ENCODE measurements at regions not wholly inside any gene's neighbourhood (a gene's known extent, or its start where the extent isn't known, plus 50 kb on each side); places are given as distances from the start of the nearest gene placed in this dataset.

DNA sequence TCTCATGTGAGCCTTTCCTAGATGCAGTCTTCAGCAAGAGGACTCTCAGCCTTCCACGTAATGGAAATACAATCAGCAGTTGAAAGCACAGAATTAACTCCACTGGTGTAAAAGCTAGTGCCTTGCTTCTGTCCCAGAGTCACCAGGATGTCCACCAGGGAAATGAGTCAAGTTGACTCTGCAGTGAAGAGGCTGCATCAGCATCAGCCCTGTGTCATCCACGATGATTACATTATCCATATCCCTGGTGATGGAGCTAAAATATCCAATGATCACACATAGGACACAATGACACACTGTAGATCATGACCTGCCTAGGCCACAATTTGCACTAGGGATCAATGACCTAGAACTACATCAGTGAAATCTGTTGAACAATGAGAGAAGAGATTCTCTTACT, 262.4 kb downstream of the ERMARD start:
- Histone ChIP-seq H3K9ac (ENCODE audit: low read length) (no peak overlapping the region), H3K27ac (ENCODE audit: low read depth, low read length) (no peak overlapping the region), H3K4me1 (ENCODE audit: control insufficient read depth, insufficient read depth, low read length) (peaks cover 16% of the 10 kb centered on the region; the same call in 1 of the 2 replicates), H3K27me3 (ENCODE audit: control insufficient read depth, insufficient read depth, low read length) (peaks cover 25% of the 10 kb centered on the region), H3K9me3 (ENCODE audit: control insufficient read depth, insufficient read depth, low read depth, low read length) (peaks cover 7% of the 10 kb centered on the region; the same call in 1 of the 2 replicates), H3K4me3 (ENCODE audit: low read depth, low read length) (no peak overlapping the region), H3K36me3 (ENCODE audit: control insufficient read depth, insufficient read depth, low read length) (no peaks in the 10 kb centered on the region)

DNA sequence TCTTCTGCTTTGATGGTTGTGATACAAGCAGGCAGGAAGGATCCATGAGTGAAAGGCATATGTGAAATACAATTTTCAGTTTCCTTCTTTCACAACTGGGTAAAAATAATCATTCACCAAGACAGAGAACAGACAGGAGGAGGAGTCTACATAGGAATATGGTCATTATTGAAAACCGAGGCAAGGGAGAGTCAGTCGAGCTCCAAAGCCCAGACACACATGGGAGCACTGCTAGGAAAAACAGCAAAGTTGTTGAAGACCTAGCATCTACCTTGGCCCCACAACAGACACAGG, 260.6 kb downstream of the ERMARD start:
- H3K27me3 ChIP-seq (ENCODE audit: control insufficient read depth, insufficient read depth, low read length): peaks cover 29% of the 10 kb centered on the region
- H3K36me3 ChIP-seq (ENCODE audit: control insufficient read depth, insufficient read depth, low read length): no peaks in the 10 kb centered on the region
- H3K9me3 ChIP-seq (ENCODE audit: control insufficient read depth, insufficient read depth, low read depth, low read length): peaks cover 7% of the 10 kb centered on the region; the same call in 1 of the 2 replicates
- H3K4me1 ChIP-seq (ENCODE audit: control insufficient read depth, insufficient read depth, low read length): peaks cover 32% of the 10 kb centered on the region
- no peak overlapping the region for H3K27ac ChIP-seq (ENCODE audit: low read depth, low read length)
- H3K4me3 ChIP-seq (ENCODE audit: low read depth, low read length): no peak overlapping the region
- no peak overlapping the region for H3K9ac ChIP-seq (ENCODE audit: low read length)

DNA sequence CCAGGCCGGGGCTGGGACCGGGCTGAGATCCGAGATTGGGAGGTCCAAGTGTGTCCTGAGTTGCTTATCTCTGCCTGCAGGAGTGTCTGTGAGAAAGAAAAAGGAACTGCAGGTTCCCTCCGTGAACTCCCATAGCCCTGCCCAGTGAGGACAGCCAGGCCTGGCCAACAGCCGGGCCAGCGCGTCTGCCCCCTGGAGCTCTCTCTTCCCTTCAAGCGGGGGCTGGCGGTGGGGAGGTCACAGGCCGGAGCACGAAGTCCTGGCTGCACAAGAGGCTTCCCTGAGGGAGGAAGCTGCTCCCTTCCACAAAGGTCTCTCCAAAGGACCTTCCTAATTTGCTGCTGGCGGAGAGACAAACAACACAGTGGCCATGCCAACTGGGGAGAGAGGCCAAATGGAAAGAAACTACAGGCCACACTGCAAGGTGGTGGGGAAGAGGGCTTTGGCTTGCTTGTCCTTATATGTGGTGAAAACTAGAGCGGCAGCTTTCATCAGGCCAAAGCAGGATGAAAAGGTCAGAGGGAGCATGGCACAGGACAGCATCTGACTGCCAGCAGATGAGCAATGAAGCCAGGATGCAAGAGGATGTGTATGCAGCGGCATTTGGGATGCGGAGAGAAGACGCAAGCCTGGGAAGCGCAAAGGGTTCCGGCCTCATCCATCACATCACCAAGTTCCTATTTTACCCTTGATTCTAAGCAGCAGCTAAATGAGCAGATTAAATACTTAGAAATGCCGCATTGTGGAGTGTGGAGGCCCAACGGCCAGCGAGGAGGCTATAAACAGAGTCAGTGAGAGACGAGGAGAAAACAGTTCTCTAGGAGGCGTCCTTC, 260.0 kb downstream of the ERMARD start:
- Histone ChIP-seq H3K27me3 (ENCODE audit: control insufficient read depth, insufficient read depth, low read length) (peaks cover 28% of the 10 kb centered on the region), H3K36me3 (ENCODE audit: control insufficient read depth, insufficient read depth, low read length) (no peaks in the 10 kb centered on the region), H3K9ac (ENCODE audit: low read length) (no peak overlapping the region), H3K4me3 (ENCODE audit: low read depth, low read length) (no peak overlapping the region), H3K9me3 (ENCODE audit: control insufficient read depth, insufficient read depth, low read depth, low read length) (peaks cover 7% of the 10 kb centered on the region; the same call in 1 of the 2 replicates), H3K4me1 (ENCODE audit: control insufficient read depth, insufficient read depth, low read length) (peaks cover 37% of the 10 kb centered on the region), H3K27ac (ENCODE audit: low read depth, low read length) (no peak overlapping the region)

DNA sequence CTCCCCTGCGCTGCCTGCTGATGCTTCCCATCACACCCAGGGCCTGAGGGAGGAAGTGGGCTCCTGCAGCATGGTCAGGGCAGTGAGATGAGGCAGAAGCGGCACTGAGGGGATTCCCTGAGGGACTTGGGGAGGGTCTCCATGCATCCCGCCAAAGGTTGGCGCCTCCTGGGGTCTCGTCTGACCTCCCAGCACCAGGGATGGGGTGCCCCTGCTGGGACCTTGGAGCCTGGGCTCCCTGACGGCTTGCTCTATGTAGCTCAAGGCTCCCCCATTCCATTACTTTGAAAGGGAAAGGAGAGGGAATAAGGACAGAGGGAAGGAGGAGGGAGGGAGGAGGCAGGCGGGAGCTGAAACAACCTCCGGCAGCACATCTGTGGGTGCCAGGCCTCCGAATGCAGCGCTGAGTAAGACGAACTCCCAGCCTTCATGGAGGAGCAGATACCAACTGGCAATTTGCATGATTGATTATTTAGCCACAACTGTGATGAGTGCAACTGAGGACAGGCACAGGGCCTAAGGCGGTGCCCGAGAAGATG, 259.3 kb downstream of the ERMARD start:
- peaks cover 11% of the 10 kb centered on the region; the same call in 1 of the 2 replicates for H3K9me3 ChIP-seq (ENCODE audit: control insufficient read depth, insufficient read depth, low read depth, low read length)
- no peak overlapping the region for H3K9ac ChIP-seq (ENCODE audit: low read length)
- no peak overlapping the region for H3K27ac ChIP-seq (ENCODE audit: low read depth, low read length)
- H3K36me3 ChIP-seq (ENCODE audit: control insufficient read depth, insufficient read depth, low read length): no peaks in the 10 kb centered on the region
- H3K27me3 ChIP-seq (ENCODE audit: control insufficient read depth, insufficient read depth, low read length): peaks cover 26% of the 10 kb centered on the region; the same call in 1 of the 2 replicates
- H3K4me3 ChIP-seq (ENCODE audit: low read depth, low read length): no peak overlapping the region
- peaks cover 42% of the 10 kb centered on the region for H3K4me1 ChIP-seq (ENCODE audit: control insufficient read depth, insufficient read depth, low read length)

DNA sequence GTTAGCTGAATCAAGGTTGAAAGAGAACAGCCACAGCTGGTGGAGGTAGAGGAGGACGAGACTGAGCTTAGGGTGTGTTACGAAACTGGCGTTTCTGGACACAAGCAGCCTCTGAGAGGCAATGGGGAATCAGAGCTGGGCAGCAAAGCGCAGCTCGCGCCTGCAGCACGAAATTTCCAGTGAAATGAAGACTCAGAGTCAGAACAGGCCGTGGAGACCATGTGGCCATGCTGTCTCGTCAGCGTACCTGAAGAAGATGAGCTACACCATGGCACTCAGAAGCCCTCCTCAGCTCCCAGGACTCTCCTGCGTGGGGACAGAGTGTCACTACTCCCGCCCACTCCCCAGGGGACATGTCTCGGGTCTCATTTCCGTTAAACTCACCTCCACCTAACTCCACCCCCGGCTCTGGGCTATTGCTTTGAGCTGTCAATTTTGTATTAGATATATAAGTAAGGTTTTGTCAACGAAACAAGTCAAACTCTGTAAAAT, 256.9 kb downstream of the ERMARD start:
- peak overlapping the region; percentile 55 for H3K9ac ChIP-seq (ENCODE audit: low read length)
- no peaks in the 10 kb centered on the region for H3K36me3 ChIP-seq (ENCODE audit: control insufficient read depth, insufficient read depth, low read length)
- H3K27ac ChIP-seq (ENCODE audit: low read depth, low read length): peak overlapping the region; percentile 81; the same call in 1 of the 2 replicates
- peaks cover 42% of the 10 kb centered on the region for H3K4me1 ChIP-seq (ENCODE audit: control insufficient read depth, insufficient read depth, low read length)
- peaks cover 7% of the 10 kb centered on the region; the same call in 1 of the 2 replicates for H3K27me3 ChIP-seq (ENCODE audit: control insufficient read depth, insufficient read depth, low read length)
- H3K4me3 ChIP-seq (ENCODE audit: low read depth, low read length): peak overlapping the region; percentile 15; the same call in 1 of the 2 replicates
- peaks cover 31% of the 10 kb centered on the region for H3K9me3 ChIP-seq (ENCODE audit: control insufficient read depth, insufficient read depth, low read depth, low read length)

DNA sequence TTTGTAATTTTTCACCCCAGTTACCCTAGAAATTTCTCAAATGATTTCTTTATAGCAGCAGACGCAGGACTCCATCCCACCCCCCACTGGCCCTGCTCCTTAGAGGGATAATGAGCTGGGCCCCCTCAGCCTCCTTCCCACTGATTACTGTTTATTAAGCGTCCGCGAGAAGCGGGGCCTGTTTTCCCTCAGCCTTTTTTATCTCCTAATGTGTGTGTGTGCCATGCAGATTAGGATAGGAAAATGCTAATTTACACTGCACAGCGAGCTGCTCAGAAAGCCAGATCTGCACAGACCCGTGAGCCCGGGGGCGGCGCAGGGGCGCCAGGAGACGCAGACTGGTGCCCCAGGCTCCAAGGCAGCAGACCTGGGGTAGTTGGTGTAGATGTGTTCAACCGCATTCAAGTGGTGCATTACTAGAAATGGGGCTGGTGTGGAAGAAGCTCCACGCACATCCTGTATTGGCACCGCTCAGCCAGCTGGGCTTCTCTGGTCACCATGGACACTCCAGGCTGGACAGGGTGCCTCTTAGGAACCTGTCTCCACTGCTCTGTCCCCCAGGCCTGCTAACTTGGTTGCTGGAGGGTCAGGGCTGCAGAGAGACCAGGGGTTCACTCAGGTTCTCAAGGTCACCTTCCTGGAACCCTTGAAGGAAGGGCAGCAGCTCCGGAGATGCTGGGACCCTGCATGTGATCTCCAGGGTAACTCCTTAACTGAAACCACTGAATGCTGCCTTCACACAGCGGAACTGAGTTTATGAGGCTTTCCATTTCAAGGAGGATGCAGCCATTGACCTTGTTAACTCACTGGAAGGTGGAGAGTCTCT, 256.3 kb downstream of the ERMARD start:
- Histone ChIP-seq H3K27me3 (ENCODE audit: control insufficient read depth, insufficient read depth, low read length) (peaks cover 7% of the 10 kb centered on the region; the same call in 1 of the 2 replicates), H3K9ac (ENCODE audit: low read length) (peak overlapping the region; percentile 55), H3K4me3 (ENCODE audit: low read depth, low read length) (peak overlapping the region; percentile 15), H3K27ac (ENCODE audit: low read depth, low read length) (peak overlapping the region; percentile 81), H3K36me3 (ENCODE audit: control insufficient read depth, insufficient read depth, low read length) (no peaks in the 10 kb centered on the region), H3K9me3 (ENCODE audit: control insufficient read depth, insufficient read depth, low read depth, low read length) (peaks cover 35% of the 10 kb centered on the region), H3K4me1 (ENCODE audit: control insufficient read depth, insufficient read depth, low read length) (peaks cover 42% of the 10 kb centered on the region)

DNA sequence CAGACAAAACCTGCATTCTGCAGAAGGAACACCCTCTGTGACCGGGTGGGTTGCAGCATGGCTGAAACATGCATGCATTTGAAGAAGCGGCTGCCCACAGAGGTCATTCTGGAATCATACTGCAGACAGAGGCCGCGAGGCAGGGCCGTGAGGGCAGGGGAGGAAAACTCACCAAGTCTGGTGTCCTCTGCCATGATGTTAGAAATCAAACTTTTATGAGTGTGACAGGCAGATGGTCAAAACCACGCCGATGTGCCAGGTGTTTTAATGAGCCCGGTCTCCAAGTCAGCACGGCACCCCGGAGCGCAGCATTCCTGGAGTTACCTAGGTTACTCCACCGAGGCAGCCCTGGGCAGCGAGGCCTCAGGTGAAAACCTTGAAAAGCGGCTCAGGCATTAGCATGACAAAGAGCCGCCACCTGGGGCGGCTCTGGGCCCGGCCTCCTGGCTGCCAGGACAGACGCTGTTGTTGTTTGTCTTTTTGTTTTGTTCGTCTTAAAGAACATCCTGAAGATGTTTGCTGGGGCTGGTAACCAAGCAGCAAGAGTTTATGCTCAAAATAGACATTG, 255.6 kb downstream of the ERMARD start:
- Histone ChIP-seq H3K4me1 (ENCODE audit: control insufficient read depth, insufficient read depth, low read length) (peaks cover 42% of the 10 kb centered on the region), H3K9ac (ENCODE audit: low read length) (peak overlapping the region; percentile 55), H3K36me3 (ENCODE audit: control insufficient read depth, insufficient read depth, low read length) (no peaks in the 10 kb centered on the region), H3K27me3 (ENCODE audit: control insufficient read depth, insufficient read depth, low read length) (peaks cover 7% of the 10 kb centered on the region; the same call in 1 of the 2 replicates), H3K4me3 (ENCODE audit: low read depth, low read length) (peak overlapping the region; percentile 37), H3K9me3 (ENCODE audit: control insufficient read depth, insufficient read depth, low read depth, low read length) (peaks cover 41% of the 10 kb centered on the region), H3K27ac (ENCODE audit: low read depth, low read length) (peak overlapping the region; percentile 81)

DNA sequence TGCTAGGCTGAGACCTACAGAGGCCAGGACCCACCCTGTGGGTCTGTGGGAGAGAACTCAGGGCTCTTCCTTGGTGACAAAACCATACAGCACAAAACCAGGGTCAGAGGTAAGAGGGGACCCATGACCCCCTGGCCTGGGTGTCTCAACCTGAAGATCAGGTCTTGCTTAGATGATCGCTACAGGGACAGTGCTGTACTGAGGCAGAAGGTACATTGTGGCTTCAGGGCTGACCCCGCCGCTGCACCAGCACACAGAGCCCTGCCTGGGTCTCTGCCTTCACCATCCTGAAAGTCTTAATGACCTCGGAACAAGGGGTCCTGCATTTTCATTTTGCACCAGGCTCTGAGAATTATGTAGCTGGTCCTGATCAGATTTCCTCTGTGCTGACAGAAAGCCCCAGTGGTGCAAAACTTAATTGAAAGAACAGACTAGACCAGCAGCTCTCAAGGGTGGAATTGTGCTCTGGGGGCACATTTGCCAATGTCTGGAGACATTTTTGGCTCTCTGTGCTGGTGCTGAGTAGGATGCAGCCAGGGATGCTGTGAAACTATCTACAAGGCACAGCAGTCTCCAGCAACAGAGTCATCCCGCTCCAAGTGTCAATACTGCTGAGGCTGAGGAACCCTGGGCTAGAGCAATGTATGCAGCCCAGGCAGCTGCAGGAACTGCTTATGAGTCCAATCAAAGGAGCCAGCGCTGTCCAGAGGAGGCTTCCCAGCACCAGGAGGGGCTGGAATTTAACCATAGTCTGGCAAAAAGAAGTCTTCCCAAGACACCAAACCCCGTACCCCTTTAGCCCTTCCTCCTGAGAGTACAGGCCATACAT, 254.9 kb downstream of the ERMARD start:
- Histone ChIP-seq H3K4me3 (ENCODE audit: low read depth, low read length) (peak overlapping the region; percentile 37), H3K4me1 (ENCODE audit: control insufficient read depth, insufficient read depth, low read length) (peaks cover 37% of the 10 kb centered on the region), H3K27me3 (ENCODE audit: control insufficient read depth, insufficient read depth, low read length) (peaks cover 7% of the 10 kb centered on the region; the same call in 1 of the 2 replicates), H3K36me3 (ENCODE audit: control insufficient read depth, insufficient read depth, low read length) (no peaks in the 10 kb centered on the region), H3K9me3 (ENCODE audit: control insufficient read depth, insufficient read depth, low read depth, low read length) (peaks cover 48% of the 10 kb centered on the region), H3K27ac (ENCODE audit: low read depth, low read length) (no peak overlapping the region), H3K9ac (ENCODE audit: low read length) (peak overlapping the region; percentile 9)

DNA sequence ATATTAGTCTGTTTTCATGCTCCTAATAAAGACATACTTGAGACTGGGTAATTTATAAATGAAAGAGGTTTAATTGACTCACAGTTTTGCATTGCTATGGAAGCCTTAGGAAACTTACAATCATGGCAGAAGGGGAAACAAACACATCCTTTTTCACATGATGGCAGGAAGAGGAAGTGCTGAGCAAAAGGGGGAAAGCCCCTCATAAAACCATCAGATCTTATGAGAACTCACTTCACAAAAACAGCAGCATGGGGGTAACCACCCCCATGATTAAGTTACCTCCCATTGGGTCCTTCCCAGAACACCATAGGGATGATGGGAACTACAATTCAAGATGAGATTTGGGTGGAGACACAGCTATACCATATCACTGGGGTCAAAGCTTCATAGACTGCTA, 254.2 kb downstream of the ERMARD start:
- Histone ChIP-seq H3K9ac (ENCODE audit: low read length) (no peak overlapping the region), H3K4me3 (ENCODE audit: low read depth, low read length) (no peak overlapping the region), H3K27me3 (ENCODE audit: control insufficient read depth, insufficient read depth, low read length) (peaks cover 7% of the 10 kb centered on the region; the same call in 1 of the 2 replicates), H3K27ac (ENCODE audit: low read depth, low read length) (no peak overlapping the region), H3K9me3 (ENCODE audit: control insufficient read depth, insufficient read depth, low read depth, low read length) (peaks cover 54% of the 10 kb centered on the region), H3K4me1 (ENCODE audit: control insufficient read depth, insufficient read depth, low read length) (peaks cover 31% of the 10 kb centered on the region), H3K36me3 (ENCODE audit: control insufficient read depth, insufficient read depth, low read length) (no peaks in the 10 kb centered on the region)
